ENCODE measurements at regions not wholly inside any gene's neighbourhood (a gene's known extent, or its start where the extent isn't known, plus 50 kb on each side); places are given as distances from the start of the nearest gene placed in this dataset.

- no peak for TF ChIP-seq CTCF (IDR thresholded peaks at IDR 0.05; ENCODE audit: low read length)
- TF ChIP-seq EZH2 (IDR thresholded peaks at IDR 0.05; ENCODE audit: borderline replicate concordance, low read length), result no peak
Measured at GRCh38 chr12:17235996-17236395, 630.0 kb upstream of the LMO3 start.
